Keratinocyte (primary cell): ENCODE measurements at regions not wholly inside any gene's neighbourhood (a gene's known extent, or its start where the extent isn't known, plus 50 kb on each side); places are given as distances from the start of the nearest gene placed in this dataset.

ENCODE experiments used
- DNase-seq: peaks from one replicate; pipeline ENCODE4 v3.0.0-alpha.2; 2011; ENCODE audit warnings: low read depth, missing footprints, low spot score
- FAIRE-seq: peaks from 2 replicates; lab custom pipeline; 2011; peaks lifted over from hg19 to GRCh38; lab: Jason Lieb, UNC
- H2AFZ ChIP-seq: 2 replicates; pipeline ENCODE4 v1.6.0; 2012; ENCODE audit warnings: low read length, control low read depth, inconsistent platforms; ENCODE audit not compliant: control insufficient read depth
- H3K27ac ChIP-seq: 2 replicates; pipeline ENCODE4 v1.5.1; 2011; ENCODE audit warnings: low read length; ENCODE audit not compliant: control insufficient read depth, insufficient read depth
- H3K27me3 ChIP-seq: 3 replicates; pipeline ENCODE4 v1.6.0; 2011; ENCODE audit warnings: low read length; ENCODE audit not compliant: control insufficient read depth, insufficient read depth; ENCODE audit errors: extremely low read depth
- H3K36me3 ChIP-seq, 2 experiments: 2 replicates in 1 of 2; 3 replicates in 1 of 2; pipeline ENCODE4 v1.5.1; 2011; ENCODE audit warnings: low read length in 2 of 2, mild to moderate bottlenecking in 1 of 2; ENCODE audit not compliant: control insufficient read depth in 2 of 2, insufficient read depth in 2 of 2; ENCODE audit errors: extremely low read depth in 1 of 2
- H3K4me1 ChIP-seq: 3 replicates; pipeline ENCODE4 v1.5.1; 2011; ENCODE audit warnings: low read length; ENCODE audit not compliant: control insufficient read depth, insufficient read depth; ENCODE audit errors: extremely low read depth
- H3K4me2 ChIP-seq: 3 replicates; pipeline ENCODE4 v1.6.0; 2011; ENCODE audit warnings: low read depth, low read length; ENCODE audit not compliant: control insufficient read depth, insufficient read depth; ENCODE audit errors: extremely low read depth
- H3K4me3 ChIP-seq, 3 experiments: fragments of 200-600 bp in 1 of 3; sonication (generic) in 1 of 3; 2 replicates in 2 of 3; 3 replicates in 1 of 3; pipeline ENCODE4 v1.5.1; 2011 to 2016; ENCODE audit warnings: low read length in 3 of 3, mild to moderate bottlenecking in 3 of 3, control low read depth in 2 of 3, inconsistent platforms in 1 of 3, low read depth in 1 of 3, mixed read lengths in 1 of 3, mixed run types in 1 of 3, moderate library complexity in 1 of 3; ENCODE audit not compliant: control insufficient read depth in 2 of 3, insufficient read depth in 2 of 3; ENCODE audit errors: extremely low read depth in 1 of 3
- H3K79me2 ChIP-seq: 2 replicates; pipeline ENCODE4 v1.6.0; 2012; ENCODE audit warnings: low read length; ENCODE audit not compliant: control insufficient read depth, insufficient read depth
- H3K9ac ChIP-seq: 3 replicates; pipeline ENCODE4 v1.6.0; 2011; ENCODE audit warnings: low read length; ENCODE audit not compliant: control insufficient read depth, insufficient read depth; ENCODE audit errors: extremely low read depth
- H3K9me1 ChIP-seq: 3 replicates; pipeline ENCODE4 v1.6.0; 2011; ENCODE audit warnings: low read length; ENCODE audit not compliant: control insufficient read depth, insufficient read depth; ENCODE audit errors: extremely low read depth
- H3K9me3 ChIP-seq: 2 replicates; pipeline ENCODE4 v1.5.1; 2012; ENCODE audit warnings: low read depth, low read length; ENCODE audit not compliant: control insufficient read depth
- H4K20me1 ChIP-seq: 3 replicates; pipeline ENCODE4 v1.6.0; 2011; ENCODE audit warnings: low read length; ENCODE audit not compliant: control insufficient read depth, insufficient read depth; ENCODE audit errors: extremely low read depth
- CTCF ChIP-seq, 3 experiments: IDR thresholded peaks in 1 of 3; conservative IDR thresholded peaks in 1 of 3; optimal IDR thresholded peaks in 1 of 3; 2 replicates in 2 of 3; 3 replicates in 1 of 3; pipeline versions ENCODE3 to v1.5.1; 2011; ENCODE audit warnings: low read length in 3 of 3, mild to moderate bottlenecking in 3 of 3, moderate library complexity in 2 of 3, control low read depth in 1 of 3, inconsistent platforms in 1 of 3; ENCODE audit not compliant: insufficient read depth in 2 of 3; ENCODE audit errors: extremely low read depth in 1 of 3
- EZH2 ChIP-seq: IDR thresholded peaks from one replicate; pipeline ENCODE4 v1.6.1; 2012; ENCODE audit warnings: inconsistent platforms, mild to moderate bottlenecking, low read length, moderate library complexity
- dilution Hi-C: fragments of 300-500 bp; cut with MboI; formaldehyde crosslinking; loops from one replicate; pipeline ENCODE4 v1.7.0; 2020; ENCODE audit warnings: low sequenced_read_pairs; ENCODE audit not compliant: extremely low pct_ligation_motif_present

- Histone ChIP-seq H3K9me3 (peaks cover 2% of the 10 kb centered on the region), H3K4me2 (no peak overlapping the region), H3K36me3 (no peaks in the 10 kb centered on the region), H2AFZ (no peak overlapping the region), H4K20me1 (no peaks in the 10 kb centered on the region), H3K4me1 (no peaks in the 10 kb centered on the region), H3K9ac (no peak overlapping the region), H3K27me3 (no peaks in the 10 kb centered on the region), H3K4me3 (no peak overlapping the region), H3K27ac (no peak overlapping the region), H3K79me2 (no peaks in the 10 kb centered on the region), H3K9me1 (no peaks in the 10 kb centered on the region)
- no peak for DNase-seq
- TF ChIP-seq EZH2 (no peak), CTCF (optimal IDR thresholded peaks at IDR 0.05 in 1 of 3, IDR thresholded peaks at IDR 0.05 in 1 of 3, conservative IDR thresholded peaks at IDR 0.05 in 1 of 3; ENCODE audit: extremely low read depth in 1 of 3, insufficient read depth in 2 of 3, low read length in 3 of 3) (no peak)
- dilution Hi-C loops: no loop called here
- no peak for FAIRE-seq
Measured at GRCh38 chr14:39562175-39562574, 129.9 kb upstream of the FBXO33 start.

GRCh38 chr14:39558525-39558924 lies 126.3 kb upstream of the FBXO33 start:
- no peak overlapping the region for H3K9ac ChIP-seq
- no peak for TF ChIP-seq EZH2
- no peak for TF ChIP-seq CTCF (optimal IDR thresholded peaks at IDR 0.05 in 1 of 3, IDR thresholded peaks at IDR 0.05 in 1 of 3, conservative IDR thresholded peaks at IDR 0.05 in 1 of 3; ENCODE audit: extremely low read depth in 1 of 3, insufficient read depth in 2 of 3, low read length in 3 of 3)
- no peaks in the 10 kb centered on the region for H3K9me1 ChIP-seq
- no peaks in the 10 kb centered on the region for H3K4me1 ChIP-seq
- peaks cover 2% of the 10 kb centered on the region for H3K9me3 ChIP-seq
- H3K4me2 ChIP-seq: no peak overlapping the region
- DNase-seq (no peak), FAIRE-seq (no peak)
- H3K4me3 ChIP-seq: no peak overlapping the region
- no peaks in the 10 kb centered on the region for H3K27me3 ChIP-seq
- H4K20me1 ChIP-seq: no peaks in the 10 kb centered on the region
- H3K79me2 ChIP-seq: no peaks in the 10 kb centered on the region
- no peak overlapping the region for H2AFZ ChIP-seq
- dilution Hi-C loops: no loop called here
- no peak overlapping the region for H3K27ac ChIP-seq
- H3K36me3 ChIP-seq: no peaks in the 10 kb centered on the region
